GM21717 (cell line): ENCODE measurements at regions not wholly inside any gene's neighbourhood (a gene's known extent, or its start where the extent isn't known, plus 50 kb on each side); places are given as distances from the start of the nearest gene placed in this dataset.
"Not testable (repeated sequence)": the region's sequence is repeated elsewhere in the genome, so short reads cannot be mapped to it uniquely, and the experiment has no call there.

Experiments
- ATAC-seq: cut with Tn5 transposase; IDR thresholded peaks from one replicate; pipeline ENCODE4 v1.9.1; 2021; ENCODE audit warnings: mild to moderate bottlenecking, moderate library complexity; ENCODE audit not compliant: unreplicated experiment

GRCh38 chr6:67686225-67686624, 948.9 kb upstream of the ADGRB3 start:
- not testable (repeated sequence) for ATAC-seq

- ATAC-seq: no peak
Measured at GRCh38 chr6:67683960-67684359, 951.1 kb upstream of the ADGRB3 start.

GRCh38 chr6:67680297-67680932, 954.7 kb upstream of the ADGRB3 start:
- ATAC-seq: no peak

DNA sequence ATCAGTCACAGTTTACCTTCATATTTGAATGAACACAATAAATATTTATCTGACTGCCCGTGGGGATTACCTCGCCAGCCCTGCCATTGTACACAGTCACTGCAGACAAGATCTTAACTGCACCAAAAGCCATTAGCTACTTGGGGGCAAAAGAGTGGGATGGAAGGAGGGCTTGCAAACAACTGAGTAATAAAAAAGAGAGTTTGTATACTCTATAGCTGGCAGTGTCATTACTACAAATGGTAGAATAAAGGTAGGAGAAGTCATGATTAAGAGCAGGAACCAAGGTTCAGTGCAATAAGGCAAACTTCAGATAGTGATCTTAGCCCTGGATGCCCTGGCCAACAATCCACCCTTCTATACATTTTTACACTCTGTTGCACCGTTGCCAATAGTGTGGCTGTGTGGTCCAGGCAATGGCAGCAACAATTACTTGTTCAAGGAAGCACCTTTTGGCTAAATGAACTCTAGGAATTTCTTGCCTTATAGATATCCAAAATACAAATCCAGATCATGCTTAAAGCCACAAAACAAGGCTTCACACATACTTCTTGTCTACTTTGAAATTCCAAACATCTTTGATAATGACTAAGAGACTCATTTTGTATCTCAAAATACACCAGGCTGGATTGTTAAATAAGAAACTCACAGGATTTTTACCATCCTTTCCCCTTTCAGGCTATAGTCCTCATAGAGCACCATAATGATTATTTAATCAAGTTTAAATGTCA, 955.4 kb upstream of the ADGRB3 start:
- ATAC-seq: no peak

DNA sequence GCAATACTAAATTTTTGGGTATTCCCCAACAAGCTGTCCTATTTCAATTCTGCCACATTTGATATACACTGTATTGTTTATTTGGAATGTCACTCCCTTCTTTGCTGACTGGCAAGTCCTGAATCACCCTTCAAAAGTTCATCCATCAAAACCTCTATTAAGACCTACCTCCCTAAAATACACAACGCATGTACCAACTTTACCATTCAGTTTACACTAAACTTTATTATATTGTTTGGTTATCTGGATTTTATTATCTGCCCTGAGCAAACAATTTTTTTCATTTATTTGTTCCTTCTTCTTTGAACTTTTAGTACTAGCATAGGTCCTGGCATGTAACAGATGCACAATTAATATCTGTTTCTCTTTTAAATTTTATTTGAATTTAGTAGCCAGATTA, 958.2 kb upstream of the ADGRB3 start:
- ATAC-seq: no peak

DNA sequence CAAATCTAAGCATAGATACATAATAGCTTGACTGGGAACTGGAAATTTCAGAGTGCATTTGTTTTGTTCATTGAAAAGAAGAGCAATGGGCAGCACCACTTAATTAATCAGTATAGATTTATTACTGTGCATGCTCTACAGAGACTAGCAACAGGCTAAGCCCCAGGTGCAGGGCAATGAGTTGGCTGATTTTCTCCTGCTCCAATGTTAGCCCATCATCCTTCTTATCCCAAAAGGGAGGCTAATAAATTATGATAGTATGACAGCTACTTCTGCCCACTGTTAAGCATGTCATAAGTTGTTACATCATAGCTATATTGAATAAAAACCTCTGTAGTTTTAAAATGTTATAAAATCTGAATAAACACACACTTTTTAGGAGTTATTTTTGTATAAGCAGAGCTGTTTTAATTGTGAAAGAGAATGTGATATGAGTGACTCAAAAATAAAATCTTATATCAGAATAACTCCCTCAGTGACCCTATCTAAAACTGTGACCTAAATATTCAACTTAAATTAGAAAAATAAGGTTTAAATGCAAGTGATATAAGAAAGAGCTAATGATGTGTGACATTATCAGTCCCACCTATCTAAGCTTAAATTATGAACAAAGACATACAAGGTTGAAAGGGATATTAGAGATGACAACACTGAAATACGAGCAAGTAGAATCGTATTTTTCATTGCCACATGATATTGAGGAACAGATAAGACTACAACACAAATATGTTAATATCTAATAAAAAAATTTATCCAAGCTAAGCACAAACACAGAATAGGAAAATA, 967.3 kb upstream of the ADGRB3 start:
- ATAC-seq: no peak

GRCh38 chr6:67666177-67666964, 968.7 kb upstream of the ADGRB3 start:
- no peak for ATAC-seq

DNA sequence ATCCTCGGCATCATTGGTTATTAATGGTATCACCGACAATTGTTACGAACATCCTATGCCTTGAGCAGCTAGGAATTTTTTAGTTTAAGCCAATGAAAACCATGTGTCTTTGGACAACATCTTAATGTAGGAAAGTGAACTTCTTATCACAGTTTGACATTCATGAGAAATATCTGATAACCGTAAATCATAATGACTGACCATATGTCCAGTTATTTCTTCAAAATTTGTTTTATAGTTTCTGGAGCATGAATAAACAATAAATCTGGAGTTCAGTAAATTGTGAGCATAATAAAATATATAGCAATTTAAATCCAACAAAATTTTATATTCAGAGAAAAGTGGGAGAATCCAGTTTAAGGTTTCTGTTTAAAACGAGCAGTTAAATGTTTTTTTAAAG, 970.1 kb upstream of the ADGRB3 start:
- ATAC-seq: no peak

- ATAC-seq: no peak
Measured at GRCh38 chr6:67663105-67663895, 971.8 kb upstream of the ADGRB3 start.

- ATAC-seq: no peak
Measured at GRCh38 chr6:67653561-67653960, 981.5 kb upstream of the ADGRB3 start.

DNA sequence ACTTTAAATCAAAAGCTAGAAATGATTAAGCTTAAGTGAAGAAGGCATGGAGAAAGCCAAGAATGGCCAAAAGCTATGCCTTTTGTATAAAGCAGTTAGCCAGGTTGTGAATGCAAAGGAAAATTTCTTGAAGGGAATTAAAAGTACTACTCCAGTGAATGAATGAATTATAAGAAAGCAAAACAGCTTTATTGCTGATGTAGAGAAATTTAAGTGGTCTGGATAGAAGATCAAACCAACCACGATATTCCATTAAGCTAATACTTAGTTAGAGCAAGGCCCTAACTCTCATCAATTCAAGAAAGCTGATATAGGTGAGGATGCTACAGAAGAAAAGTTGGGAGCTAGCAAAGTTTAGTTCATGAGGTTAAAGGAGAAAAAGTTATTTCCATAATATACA, 988.5 kb upstream of the ADGRB3 start:
- no peak for ATAC-seq

GRCh38 chr6:67643281-67643680, 991.8 kb upstream of the ADGRB3 start:
- ATAC-seq: no peak

GRCh38 chr6:67642582-67642981, 992.5 kb upstream of the ADGRB3 start:
- ATAC-seq: no peak

GRCh38 chr6:67640484-67640883, 994.6 kb upstream of the ADGRB3 start:
- no peak for ATAC-seq

- ATAC-seq: no peak
Measured at GRCh38 chr6:67639161-67639560, 995.9 kb upstream of the ADGRB3 start.

DNA sequence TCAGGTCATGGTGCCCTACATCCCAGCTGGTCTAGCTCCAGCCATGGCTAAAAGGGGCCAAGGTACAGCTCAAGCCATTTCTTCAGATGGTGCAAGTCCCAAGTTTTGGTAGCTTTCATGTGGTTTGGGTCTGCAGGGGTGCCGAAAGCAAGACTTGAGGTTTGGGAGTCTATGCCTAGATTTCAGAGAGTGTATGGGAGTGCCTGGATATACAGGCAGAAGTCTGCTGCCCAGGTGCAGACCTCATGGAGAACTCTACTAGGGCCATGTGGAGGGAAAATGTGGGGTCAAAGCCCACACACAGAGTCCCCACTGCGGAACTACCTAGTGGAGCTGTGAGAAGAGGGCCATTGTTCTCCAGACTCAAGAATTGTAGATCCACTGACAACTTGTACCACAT, 1000.9 kb upstream of the ADGRB3 start:
- no peak for ATAC-seq

DNA sequence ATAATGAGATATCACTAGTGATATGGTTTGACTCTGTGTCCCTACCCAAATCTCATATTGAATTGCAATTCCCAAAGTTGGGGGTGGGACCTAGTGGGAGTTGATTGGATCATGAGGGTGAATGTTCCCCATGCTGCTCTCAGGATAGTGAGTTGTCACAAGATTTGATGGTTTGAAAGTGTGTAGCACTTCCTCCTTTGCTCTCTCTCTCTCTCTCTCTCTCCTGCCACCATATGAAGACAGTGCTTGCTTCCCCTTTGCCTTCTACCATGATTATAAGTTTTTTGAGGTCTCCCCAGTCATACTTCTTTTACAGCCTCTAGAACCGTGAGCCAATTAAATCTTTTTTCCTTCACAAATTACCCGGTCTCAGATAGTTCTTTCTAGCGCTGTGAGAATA, 1002.0 kb upstream of the ADGRB3 start:
- no peak for ATAC-seq

GRCh38 chr6:67630146-67630545, 1004.9 kb upstream of the ADGRB3 start:
- ATAC-seq: no peak

GRCh38 chr6:67629258-67629657, 1005.8 kb upstream of the ADGRB3 start:
- no peak for ATAC-seq

GRCh38 chr6:67615796-67616195, 1019.3 kb upstream of the ADGRB3 start:
- ATAC-seq: no peak
